ENCODE measurements at regions not wholly inside any gene's neighbourhood (a gene's known extent, or its start where the extent isn't known, plus 50 kb on each side); places are given as distances from the start of the nearest gene placed in this dataset.

GRCh38 chr2:171627412-171627811, 59.9 kb upstream of the DYNC1I2 start:
- Histone ChIP-seq H3K4me3 (no peak overlapping the region), H3K27me3 (ENCODE audit: low read depth) (peaks cover 13% of the 10 kb centered on the region), H3K36me3 (no peaks in the 10 kb centered on the region), H3K27ac (replicated peaks) (no peak overlapping the region), H3K4me1 (no peaks in the 10 kb centered on the region), H3K9me3 (replicated peaks) (peaks cover 48% of the 10 kb centered on the region)
- DNase-seq, result no peak
- TF ChIP-seq, protein P1, sequence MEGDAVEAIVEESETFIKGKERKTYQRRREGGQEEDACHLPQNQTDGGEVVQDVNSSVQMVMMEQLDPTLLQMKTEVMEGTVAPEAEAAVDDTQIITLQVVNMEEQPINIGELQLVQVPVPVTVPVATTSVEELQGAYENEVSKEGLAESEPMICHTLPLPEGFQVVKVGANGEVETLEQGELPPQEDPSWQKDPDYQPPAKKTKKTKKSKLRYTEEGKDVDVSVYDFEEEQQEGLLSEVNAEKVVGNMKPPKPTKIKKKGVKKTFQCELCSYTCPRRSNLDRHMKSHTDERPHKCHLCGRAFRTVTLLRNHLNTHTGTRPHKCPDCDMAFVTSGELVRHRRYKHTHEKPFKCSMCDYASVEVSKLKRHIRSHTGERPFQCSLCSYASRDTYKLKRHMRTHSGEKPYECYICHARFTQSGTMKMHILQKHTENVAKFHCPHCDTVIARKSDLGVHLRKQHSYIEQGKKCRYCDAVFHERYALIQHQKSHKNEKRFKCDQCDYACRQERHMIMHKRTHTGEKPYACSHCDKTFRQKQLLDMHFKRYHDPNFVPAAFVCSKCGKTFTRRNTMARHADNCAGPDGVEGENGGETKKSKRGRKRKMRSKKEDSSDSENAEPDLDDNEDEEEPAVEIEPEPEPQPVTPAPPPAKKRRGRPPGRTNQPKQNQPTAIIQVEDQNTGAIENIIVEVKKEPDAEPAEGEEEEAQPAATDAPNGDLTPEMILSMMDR (IDR thresholded peaks at IDR 0.05; ENCODE audit: borderline replicate concordance), result no peak
- intact Hi-C loops (cut with micrococcal nuclease), result no loop called here

DNA sequence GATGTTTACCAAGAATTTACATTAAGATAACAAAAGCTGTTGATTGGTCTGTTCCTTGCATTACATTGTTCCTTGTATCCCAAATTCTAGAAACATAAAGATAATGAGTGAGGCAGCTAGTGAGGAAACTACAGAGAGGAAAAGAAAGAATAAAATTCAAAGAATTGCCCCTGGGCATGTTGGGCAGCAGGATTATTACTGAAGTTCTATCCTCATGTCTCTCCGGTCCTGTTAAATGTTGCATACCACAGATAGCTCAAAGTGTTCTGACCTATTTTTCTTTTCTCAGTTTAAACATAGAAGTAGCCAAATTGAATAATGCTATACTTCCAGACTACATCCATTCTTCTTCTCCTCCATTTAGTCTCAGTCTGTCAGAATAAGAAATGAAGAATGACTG, 58.2 kb upstream of the DYNC1I2 start:
- no peak overlapping the region for H3K4me3 ChIP-seq
- no peak for DNase-seq
- peaks cover 13% of the 10 kb centered on the region for H3K27me3 ChIP-seq (ENCODE audit: low read depth)
- no peak overlapping the region for H3K27ac ChIP-seq (replicated peaks)
- intact Hi-C loops (cut with micrococcal nuclease), result no loop called here
- no peaks in the 10 kb centered on the region for H3K4me1 ChIP-seq
- H3K36me3 ChIP-seq, result no peaks in the 10 kb centered on the region
- H3K9me3 ChIP-seq (replicated peaks), result peaks cover 55% of the 10 kb centered on the region
- TF ChIP-seq, protein P1 (IDR thresholded peaks at IDR 0.05; ENCODE audit: borderline replicate concordance), result no peak

DNA sequence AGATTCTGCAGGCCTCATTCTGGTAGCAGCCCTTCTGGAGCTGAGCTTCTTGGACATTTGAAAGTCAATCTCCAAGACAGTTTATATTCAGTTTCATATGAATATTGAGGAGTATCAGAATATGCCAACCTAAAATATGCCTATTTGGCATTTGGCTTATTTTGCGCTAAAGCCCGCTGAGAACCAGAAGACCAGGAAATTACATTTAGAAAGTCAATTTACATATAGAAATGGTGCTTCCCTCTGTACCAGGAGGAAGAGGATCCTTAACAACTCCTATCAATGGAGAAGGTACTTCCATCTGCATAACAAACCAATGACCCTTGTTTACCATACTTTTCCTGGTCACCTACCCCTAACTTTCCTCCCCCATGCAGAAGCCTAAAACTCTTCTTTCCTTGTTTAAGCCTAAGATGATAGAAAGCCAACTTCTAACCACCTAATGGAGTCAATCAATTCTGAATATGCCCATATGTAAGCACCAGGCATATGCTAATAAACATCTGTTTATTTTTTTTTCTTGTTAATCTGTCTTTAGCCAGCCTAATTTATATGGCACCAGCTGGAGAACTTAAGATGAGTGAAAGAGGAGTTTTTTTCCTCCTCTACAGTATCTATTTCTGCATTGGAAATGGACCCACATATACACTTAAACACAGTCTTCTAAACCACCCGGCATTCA, 57.0 kb upstream of the DYNC1I2 start:
- H3K36me3 ChIP-seq, result no peaks in the 10 kb centered on the region
- H3K9me3 ChIP-seq (replicated peaks), result peaks cover 55% of the 10 kb centered on the region
- intact Hi-C loops (cut with micrococcal nuclease), result no loop called here

GRCh38 chr2:171630812-171631626, 56.2 kb upstream of the DYNC1I2 start:
- Histone ChIP-seq H3K4me3 (no peak overlapping the region), H3K4me1 (no peaks in the 10 kb centered on the region), H3K27ac (replicated peaks) (no peak overlapping the region), H3K27me3 (ENCODE audit: low read depth) (peaks cover 13% of the 10 kb centered on the region), H3K9me3 (replicated peaks) (peaks cover 53% of the 10 kb centered on the region), H3K36me3 (no peaks in the 10 kb centered on the region)
- TF ChIP-seq, protein P1 (IDR thresholded peaks at IDR 0.05; ENCODE audit: borderline replicate concordance), result no peak
- no peak for DNase-seq
- intact Hi-C loops (cut with micrococcal nuclease), result no loop called here

More for the DNA sequence above, 57.0 kb upstream of the DYNC1I2 start:
- Histone ChIP-seq H3K4me3 (no peak overlapping the region), H3K27me3 (ENCODE audit: low read depth) (peaks cover 13% of the 10 kb centered on the region), H3K27ac (replicated peaks) (no peak overlapping the region), H3K4me1 (no peaks in the 10 kb centered on the region)
- DNase-seq, result no peak
- TF ChIP-seq, protein P1 (IDR thresholded peaks at IDR 0.05; ENCODE audit: borderline replicate concordance), result no peak
